ENCODE measurements at regions not wholly inside any gene's neighbourhood (a gene's known extent, or its start where the extent isn't known, plus 50 kb on each side); places are given as distances from the start of the nearest gene placed in this dataset.

- TF ChIP-seq CTCF (IDR thresholded peaks at IDR 0.05) (no peak), POLR2AphosphoS5 (IDR thresholded peaks at IDR 0.05) (no peak)
Observed at GRCh38 chr10:106251573-106251972, 912.9 kb downstream of the SORCS1 start.
